Mammary epithelial cell (primary cell): ENCODE measurements at regions not wholly inside any gene's neighbourhood (a gene's known extent, or its start where the extent isn't known, plus 50 kb on each side); places are given as distances from the start of the nearest gene placed in this dataset.

Experiments
- CTCF ChIP-seq, 2 donors: IDR thresholded peaks in 1 of 2; conservative IDR thresholded peaks in 1 of 2; 2 replicates each; pipeline ENCODE4 v1.5.1; 2011 to 2012; ENCODE audit warnings: inconsistent platforms in 2 of 2, low read length in 2 of 2, mild to moderate bottlenecking in 2 of 2, control low read depth in 1 of 2, low read depth in 1 of 2; ENCODE audit not compliant: insufficient read depth in 1 of 2; ENCODE audit errors: extremely low read depth in 1 of 2
- EZH2 ChIP-seq: IDR thresholded peaks from 2 replicates; pipeline ENCODE4 v1.6.1; 2012; ENCODE audit warnings: low read length, inconsistent platforms, borderline replicate concordance

DNA sequence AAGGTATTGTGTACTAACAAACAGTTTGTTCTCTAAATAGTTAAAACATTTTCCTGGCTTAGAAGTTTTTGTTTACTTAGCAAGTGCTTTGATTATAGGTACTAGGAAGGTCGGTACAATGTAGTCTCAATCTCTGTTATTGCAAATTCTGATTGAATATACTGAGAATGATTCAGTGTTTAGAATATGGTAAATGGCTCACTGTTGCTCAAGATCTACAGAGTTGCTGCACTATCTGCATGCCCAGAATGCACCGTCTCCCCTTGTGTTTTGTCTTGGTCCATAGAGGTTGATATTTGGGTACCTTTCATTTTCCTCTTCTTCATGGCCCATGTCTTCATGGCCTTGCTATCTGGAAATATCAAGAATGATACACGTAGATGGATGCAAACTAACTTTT, 99.6 kb downstream of the KLF6 start:
- TF ChIP-seq CTCF (conservative IDR thresholded peaks at IDR 0.05 in 1 of 2, IDR thresholded peaks at IDR 0.05 in 1 of 2; ENCODE audit: extremely low read depth in 1 of 2, insufficient read depth in 1 of 2, low read depth in 1 of 2, low read length in 2 of 2) (no peak), EZH2 (no peak)
